Uterus (tissue), 3 donors: ENCODE measurements at regions not wholly inside any gene's neighbourhood (a gene's known extent, or its start where the extent isn't known, plus 50 kb on each side); places are given as distances from the start of the nearest gene placed in this dataset.

Experiments
- DNase-seq, 2 donors: peaks; one replicate each; pipeline ENCODE4 v3.0.0-alpha.2; 2019 to 2020
- H3K27ac ChIP-seq, 2 donors: fragments of 200-600 bp; sonication (generic); 1 replicate in 1 of 2; 2 replicates in 1 of 2; pipeline ENCODE4 v1.5.1; 2016 to 2018
- H3K27me3 ChIP-seq, 2 donors: fragments of 200-600 bp; sonication (generic); one replicate each; pipeline ENCODE4 v1.5.1; 2018 to 2019; ENCODE audit warnings: control low read depth in 1 of 2
- H3K36me3 ChIP-seq, 2 donors: fragments of 200-600 bp; sonication (generic); one replicate each; pipeline ENCODE4 v1.5.1; 2019; ENCODE audit warnings: control low read depth in 1 of 2
- H3K4me1 ChIP-seq, 2 donors: fragments of 200-600 bp; sonication (generic); one replicate each; pipeline ENCODE4 v1.5.1; 2018 to 2019; ENCODE audit warnings: control low read depth in 1 of 2
- H3K4me3 ChIP-seq, 2 donors: fragments of 200-600 bp; sonication (generic); 1 replicate in 1 of 2; 2 replicates in 1 of 2; pipeline ENCODE4 v1.5.1; 2018 to 2019; ENCODE audit warnings: mild to moderate bottlenecking in 1 of 2
- H3K9me3 ChIP-seq, 2 donors: fragments of 200-600 bp; sonication (generic); one replicate each; pipeline ENCODE4 v1.5.1; 2019; ENCODE audit warnings: control low read depth in 1 of 2
- CTCF ChIP-seq, 4 experiments: fragments of 200-600 bp in 2 of 4; fragments of 450-650 bp in 2 of 4; sonication (generic) in 2 of 4; IDR thresholded peaks; one replicate each; pipeline ENCODE4 v1.5.1; 2016 to 2019; ENCODE audit warnings: antibody characterized with exemption in 4 of 4, mild to moderate bottlenecking in 2 of 4, moderate library complexity in 1 of 4
- POLR2A ChIP-seq, 2 donors: fragments of 450-650 bp; IDR thresholded peaks; one replicate each; pipeline ENCODE4 v1.6.1; 2016; ENCODE audit warnings: antibody characterized with exemption in 2 of 2, mild to moderate bottlenecking in 1 of 2, moderate library complexity in 1 of 2
- intact Hi-C: fragments of 100-400 bp; cut with DNase I; formaldehyde crosslinking; loops from one replicate; pipeline ENCODE4 v1.15.1; 2023; ENCODE audit warnings: low total_unique reads
- donor health status: DM: yes; HTN: yes; CAD: no.

GRCh38 chr2:83901317-83901716 lies 557.8 kb downstream of the SUCLG1 start:
- no peak overlapping the region for H3K4me3 ChIP-seq
- H3K27ac ChIP-seq = no peak overlapping the region
- no peaks in the 10 kb centered on the region for H3K4me1 ChIP-seq
- TF ChIP-seq CTCF (IDR thresholded peaks at IDR 0.05) (no peak), POLR2A (IDR thresholded peaks at IDR 0.05) (no peak)
- no peaks in the 10 kb centered on the region for H3K9me3 ChIP-seq
- no peak for DNase-seq
- H3K27me3 ChIP-seq = no peaks in the 10 kb centered on the region
- intact Hi-C loops = no loop called here
- H3K36me3 ChIP-seq = no peaks in the 10 kb centered on the region

DNA sequence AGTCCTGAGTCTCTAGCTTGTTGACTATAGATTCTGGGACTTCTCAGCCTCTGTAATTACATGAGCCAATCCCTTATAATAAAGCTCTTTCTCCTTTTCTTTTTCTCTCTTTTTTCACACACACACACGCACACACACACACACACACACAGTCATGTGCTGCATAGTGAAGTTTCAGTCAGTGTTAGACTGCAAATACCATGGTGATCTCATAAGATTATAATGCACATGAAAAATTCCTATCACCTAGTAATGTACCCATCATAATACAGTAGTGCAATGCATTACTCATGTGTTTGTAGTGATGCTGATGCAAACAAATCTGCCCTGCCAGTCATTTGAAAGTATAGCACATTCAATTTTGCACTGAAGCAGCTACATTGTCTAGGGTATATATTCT lies 558.2 kb downstream of the SUCLG1 start:
- no peak overlapping the region for H3K4me3 ChIP-seq
- no peaks in the 10 kb centered on the region for H3K9me3 ChIP-seq
- no peaks in the 10 kb centered on the region for H3K4me1 ChIP-seq
- H3K36me3 ChIP-seq = no peaks in the 10 kb centered on the region
- intact Hi-C loops = no loop called here
- H3K27me3 ChIP-seq = no peaks in the 10 kb centered on the region
- no peak overlapping the region for H3K27ac ChIP-seq
- no peak for TF ChIP-seq POLR2A (IDR thresholded peaks at IDR 0.05)
- no peak for TF ChIP-seq CTCF (IDR thresholded peaks at IDR 0.05)
- no peak for DNase-seq

DNA sequence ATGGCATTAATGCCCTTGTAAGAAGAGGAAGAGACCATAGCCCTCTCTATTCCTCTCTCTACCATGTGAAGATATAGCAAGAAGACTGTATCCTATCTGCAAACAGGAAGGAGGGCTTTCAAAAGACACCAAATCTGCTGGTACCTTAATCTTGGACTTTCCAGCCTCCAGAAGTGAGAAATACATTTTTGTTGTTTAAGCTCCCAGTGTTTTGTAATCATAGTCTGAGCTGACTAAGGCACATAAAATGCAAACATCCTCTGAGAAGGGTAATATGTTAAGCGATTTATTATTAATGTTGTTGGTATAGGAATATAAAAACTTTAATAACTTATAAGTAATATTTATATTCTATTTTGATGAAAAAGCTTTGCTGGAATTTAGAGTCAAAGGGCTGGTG lies 559.8 kb downstream of the SUCLG1 start:
- Histone ChIP-seq H3K36me3 (no peaks in the 10 kb centered on the region), H3K27ac (no peak overlapping the region), H3K4me1 (no peaks in the 10 kb centered on the region), H3K27me3 (no peaks in the 10 kb centered on the region), H3K9me3 (no peaks in the 10 kb centered on the region), H3K4me3 (no peak overlapping the region)
- TF ChIP-seq POLR2A (IDR thresholded peaks at IDR 0.05) (no peak), CTCF (IDR thresholded peaks at IDR 0.05) (no peak)
- intact Hi-C loops = no loop called here
- DNase-seq = no peak

GRCh38 chr2:83894976-83895375 lies 564.1 kb downstream of the SUCLG1 start:
- TF ChIP-seq CTCF (IDR thresholded peaks at IDR 0.05) (no peak), POLR2A (IDR thresholded peaks at IDR 0.05) (no peak)
- intact Hi-C loops = no loop called here
- Histone ChIP-seq H3K4me1 (no peaks in the 10 kb centered on the region), H3K27ac (no peak overlapping the region), H3K36me3 (no peaks in the 10 kb centered on the region), H3K27me3 (no peaks in the 10 kb centered on the region), H3K9me3 (no peaks in the 10 kb centered on the region), H3K4me3 (no peak overlapping the region)
- DNase-seq = no peak

GRCh38 chr2:83887757-83888156 lies 571.3 kb downstream of the SUCLG1 start:
- Histone ChIP-seq H3K36me3 (no peaks in the 10 kb centered on the region), H3K27me3 (no peaks in the 10 kb centered on the region), H3K27ac (no peak overlapping the region), H3K4me3 (no peak overlapping the region), H3K4me1 (no peaks in the 10 kb centered on the region), H3K9me3 (no peaks in the 10 kb centered on the region)
- no peak for DNase-seq
- TF ChIP-seq CTCF (IDR thresholded peaks at IDR 0.05) (no peak), POLR2A (IDR thresholded peaks at IDR 0.05) (no peak)
- intact Hi-C loops = no loop called here
